KMS-11 (cell line): ENCODE measurements at regions not wholly inside any gene's neighbourhood (a gene's known extent, or its start where the extent isn't known, plus 50 kb on each side); places are given as distances from the start of the nearest gene placed in this dataset.

ENCODE experiments used
- H2AFZ ChIP-seq: fragments of 200-600 bp; sonication (generic); 2 replicates; pipeline ENCODE4 v1.6.1; 2016; ENCODE audit warnings: antibody characterized with exemption, mixed run types, low read depth
- H3K27ac ChIP-seq: fragments of 200-600 bp; sonication (generic); 2 replicates; pipeline ENCODE4 v1.6.1; 2016; ENCODE audit warnings: mild to moderate bottlenecking, mixed run types
- H3K27me3 ChIP-seq: fragments of 200-600 bp; sonication (generic); 2 replicates; pipeline ENCODE4 v1.6.1; 2017; ENCODE audit warnings: mild to moderate bottlenecking, low read depth, mixed run types, moderate library complexity; ENCODE audit not compliant: insufficient read depth
- H3K36me3 ChIP-seq: fragments of 200-600 bp; sonication (generic); 2 replicates; pipeline ENCODE4 v1.6.1; 2017; ENCODE audit warnings: mild to moderate bottlenecking, mixed run types; ENCODE audit not compliant: insufficient read depth
- H3K4me1 ChIP-seq: fragments of 200-600 bp; sonication (generic); 2 replicates; pipeline ENCODE4 v1.6.1; 2016; ENCODE audit warnings: mild to moderate bottlenecking, low read depth, mixed run types; ENCODE audit not compliant: poor library complexity, severe bottlenecking
- H3K4me2 ChIP-seq: fragments of 200-600 bp; sonication (generic); 2 replicates; pipeline ENCODE4 v1.7.0; 2016; ENCODE audit warnings: mild to moderate bottlenecking, mixed run types
- H3K4me3 ChIP-seq: fragments of 200-600 bp; sonication (generic); IDR thresholded peaks from 2 replicates; pipeline ENCODE4 v1.6.1; 2017; ENCODE audit warnings: low read depth, low read length, mixed read lengths; ENCODE audit not compliant: insufficient read depth
- H3K79me2 ChIP-seq: fragments of 200-600 bp; sonication (generic); 2 replicates; pipeline ENCODE4 v1.6.1; 2016; ENCODE audit warnings: low read depth, mixed run types; ENCODE audit not compliant: insufficient read depth
- H3K9ac ChIP-seq: fragments of 200-600 bp; sonication (generic); 2 replicates; pipeline ENCODE4 v1.6.1; 2016; ENCODE audit warnings: mild to moderate bottlenecking, mixed run types
- H4K20me1 ChIP-seq: fragments of 200-600 bp; sonication (generic); 2 replicates; pipeline ENCODE4 v1.6.1; 2016; ENCODE audit warnings: mild to moderate bottlenecking, mixed run types; ENCODE audit not compliant: insufficient read depth
- TF ChIP-seq, protein P1 (sequence below): fragments of 200-600 bp; sonication (generic); conservative IDR thresholded peaks from 2 replicates; pipeline ENCODE4 v1.6.1; 2017; ENCODE audit warnings: low read depth, mild to moderate bottlenecking, antibody characterized with exemption, low read length, moderate library complexity, mixed read lengths

DNA sequence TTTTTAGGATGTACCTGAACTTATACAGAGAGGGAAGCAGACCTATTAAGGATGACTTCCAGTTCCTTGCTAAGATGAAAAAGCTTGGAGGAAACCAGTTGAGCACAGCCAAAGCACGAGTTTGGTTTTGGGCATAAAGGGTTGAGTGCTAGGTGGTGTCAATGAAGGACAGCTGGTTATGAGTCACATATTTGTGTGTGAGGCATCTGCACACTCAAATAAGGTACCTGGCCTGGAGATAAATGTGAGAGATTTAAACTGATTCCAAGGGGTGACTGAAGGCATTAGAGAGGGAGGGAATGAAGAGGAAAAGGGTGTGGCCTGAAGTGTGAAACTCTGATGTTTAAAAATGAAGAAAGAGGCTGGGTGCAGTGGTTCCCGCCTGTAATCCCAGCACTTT lies 486.7 kb downstream of the DIPK2A start:
- H3K36me3 ChIP-seq = no peaks in the 10 kb centered on the region
- TF ChIP-seq, protein P1, sequence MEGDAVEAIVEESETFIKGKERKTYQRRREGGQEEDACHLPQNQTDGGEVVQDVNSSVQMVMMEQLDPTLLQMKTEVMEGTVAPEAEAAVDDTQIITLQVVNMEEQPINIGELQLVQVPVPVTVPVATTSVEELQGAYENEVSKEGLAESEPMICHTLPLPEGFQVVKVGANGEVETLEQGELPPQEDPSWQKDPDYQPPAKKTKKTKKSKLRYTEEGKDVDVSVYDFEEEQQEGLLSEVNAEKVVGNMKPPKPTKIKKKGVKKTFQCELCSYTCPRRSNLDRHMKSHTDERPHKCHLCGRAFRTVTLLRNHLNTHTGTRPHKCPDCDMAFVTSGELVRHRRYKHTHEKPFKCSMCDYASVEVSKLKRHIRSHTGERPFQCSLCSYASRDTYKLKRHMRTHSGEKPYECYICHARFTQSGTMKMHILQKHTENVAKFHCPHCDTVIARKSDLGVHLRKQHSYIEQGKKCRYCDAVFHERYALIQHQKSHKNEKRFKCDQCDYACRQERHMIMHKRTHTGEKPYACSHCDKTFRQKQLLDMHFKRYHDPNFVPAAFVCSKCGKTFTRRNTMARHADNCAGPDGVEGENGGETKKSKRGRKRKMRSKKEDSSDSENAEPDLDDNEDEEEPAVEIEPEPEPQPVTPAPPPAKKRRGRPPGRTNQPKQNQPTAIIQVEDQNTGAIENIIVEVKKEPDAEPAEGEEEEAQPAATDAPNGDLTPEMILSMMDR = no peak
- no peak overlapping the region for H3K27ac ChIP-seq
- H3K9ac ChIP-seq = no peak overlapping the region
- H3K4me2 ChIP-seq = no peak overlapping the region
- H4K20me1 ChIP-seq = no peaks in the 10 kb centered on the region
- no peaks in the 10 kb centered on the region for H3K27me3 ChIP-seq
- no peak overlapping the region for H3K4me3 ChIP-seq
- no peak overlapping the region for H2AFZ ChIP-seq
- no peaks in the 10 kb centered on the region for H3K79me2 ChIP-seq
- no peaks in the 10 kb centered on the region for H3K4me1 ChIP-seq

DNA sequence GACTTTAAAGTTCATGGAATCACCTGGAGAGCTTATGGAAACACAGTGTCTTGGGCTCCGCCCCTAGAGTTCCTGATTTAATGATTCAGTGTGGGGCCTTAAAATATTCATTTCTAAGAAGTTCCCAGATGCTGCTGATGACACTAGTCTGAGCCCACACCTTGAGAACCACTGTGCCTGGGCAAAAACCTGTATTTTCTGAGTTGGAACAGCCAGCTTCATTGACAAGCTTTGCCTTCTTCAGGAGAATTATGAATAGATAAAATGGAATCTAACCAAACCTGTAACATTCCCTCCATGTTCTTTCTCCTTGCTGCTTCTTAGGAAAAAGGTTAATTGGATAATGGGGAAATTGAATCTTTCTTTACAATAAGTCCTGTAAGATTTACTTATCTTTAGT lies 490.7 kb downstream of the DIPK2A start:
- H3K79me2 ChIP-seq = no peaks in the 10 kb centered on the region
- H3K27me3 ChIP-seq = no peaks in the 10 kb centered on the region
- no peaks in the 10 kb centered on the region for H3K4me1 ChIP-seq
- H2AFZ ChIP-seq = no peak overlapping the region
- no peaks in the 10 kb centered on the region for H4K20me1 ChIP-seq
- no peak overlapping the region for H3K4me2 ChIP-seq
- TF ChIP-seq, protein P1 = no peak
- no peak overlapping the region for H3K4me3 ChIP-seq
- no peak overlapping the region for H3K27ac ChIP-seq
- no peaks in the 10 kb centered on the region for H3K36me3 ChIP-seq
- no peak overlapping the region for H3K9ac ChIP-seq

DNA sequence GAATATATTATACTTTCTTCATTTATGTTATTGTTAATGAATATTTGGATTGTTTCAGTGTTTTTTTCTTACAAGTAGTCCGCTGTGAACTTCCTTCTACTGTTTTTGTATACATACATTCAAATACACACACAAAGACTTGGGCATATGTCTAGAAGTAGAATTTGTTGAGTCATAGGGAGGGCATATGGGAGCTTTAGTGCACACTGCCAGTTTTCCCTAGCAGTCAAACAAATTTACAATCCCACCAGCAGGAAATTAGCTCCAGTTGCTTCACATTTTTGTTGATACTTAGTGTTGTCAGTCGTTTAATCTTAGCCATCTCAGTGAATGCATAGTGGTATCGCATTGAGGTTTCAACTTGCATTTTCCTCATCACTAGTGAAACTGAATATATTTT lies 492.3 kb downstream of the DIPK2A start:
- H4K20me1 ChIP-seq = no peaks in the 10 kb centered on the region
- TF ChIP-seq, protein P1 = no peak
- no peaks in the 10 kb centered on the region for H3K79me2 ChIP-seq
- H3K27me3 ChIP-seq = no peaks in the 10 kb centered on the region
- no peak overlapping the region for H2AFZ ChIP-seq
- no peak overlapping the region for H3K9ac ChIP-seq
- no peaks in the 10 kb centered on the region for H3K4me1 ChIP-seq
- H3K27ac ChIP-seq = no peak overlapping the region
- no peaks in the 10 kb centered on the region for H3K36me3 ChIP-seq
- no peak overlapping the region for H3K4me2 ChIP-seq
- no peak overlapping the region for H3K4me3 ChIP-seq

DNA sequence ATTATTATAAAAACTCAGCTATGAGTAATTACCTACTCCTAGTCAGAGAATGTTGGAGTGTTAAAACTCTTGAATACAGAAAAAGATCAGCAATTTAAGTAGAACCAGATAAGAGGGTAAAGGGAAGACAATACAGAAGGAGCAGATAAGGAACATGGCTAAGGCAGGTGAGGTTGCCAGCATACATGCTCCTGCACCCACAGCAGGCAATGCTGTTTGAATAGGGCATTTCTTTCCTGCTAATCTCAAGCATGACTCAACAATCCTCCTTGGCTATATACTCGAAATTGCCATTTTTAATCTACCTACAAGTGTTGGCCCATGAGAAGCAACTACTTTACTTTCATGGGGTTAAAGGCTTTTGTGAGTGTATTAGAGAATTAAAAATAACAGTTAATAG lies 494.5 kb downstream of the DIPK2A start:
- TF ChIP-seq, protein P1 = no peak
- H2AFZ ChIP-seq = no peak overlapping the region
- no peak overlapping the region for H3K4me3 ChIP-seq
- no peaks in the 10 kb centered on the region for H3K79me2 ChIP-seq
- no peaks in the 10 kb centered on the region for H3K27me3 ChIP-seq
- no peak overlapping the region for H3K4me2 ChIP-seq
- no peak overlapping the region for H3K27ac ChIP-seq
- no peaks in the 10 kb centered on the region for H3K36me3 ChIP-seq
- H3K4me1 ChIP-seq = no peaks in the 10 kb centered on the region
- H3K9ac ChIP-seq = no peak overlapping the region
- no peaks in the 10 kb centered on the region for H4K20me1 ChIP-seq

DNA sequence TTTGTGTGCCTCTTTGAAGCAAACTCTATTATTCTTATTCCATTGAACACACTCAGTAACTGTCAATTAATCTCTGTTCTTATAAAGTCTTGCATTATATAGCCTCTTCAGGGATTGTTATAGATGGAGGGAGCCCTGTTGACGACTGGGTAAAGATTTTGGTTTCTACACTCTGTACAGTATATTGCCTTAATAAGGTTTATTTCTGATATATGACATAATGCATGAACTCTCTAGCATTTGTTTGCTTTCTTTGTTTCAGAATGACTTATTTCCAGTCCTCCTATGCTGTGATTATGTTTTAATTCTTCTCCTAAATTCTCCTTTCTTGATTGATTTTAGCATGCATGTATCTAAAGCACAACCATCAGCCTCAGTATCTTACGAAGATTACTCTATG lies 494.9 kb downstream of the DIPK2A start:
- H3K27me3 ChIP-seq = no peaks in the 10 kb centered on the region
- TF ChIP-seq, protein P1 = no peak

More for the DNA sequence above, 494.9 kb downstream of the DIPK2A start:
- Histone ChIP-seq H3K27ac (no peak overlapping the region), H3K9ac (no peak overlapping the region), H3K79me2 (no peaks in the 10 kb centered on the region), H4K20me1 (no peaks in the 10 kb centered on the region), H2AFZ (no peak overlapping the region), H3K4me2 (no peak overlapping the region), H3K4me1 (no peaks in the 10 kb centered on the region), H3K36me3 (no peaks in the 10 kb centered on the region), H3K4me3 (no peak overlapping the region)
